H1 (cell line): ENCODE measurements at regions not wholly inside any gene's neighbourhood (a gene's known extent, or its start where the extent isn't known, plus 50 kb on each side); places are given as distances from the start of the nearest gene placed in this dataset.

Source experiments
- CTCF ChIP-seq, 3 experiments: IDR thresholded peaks; 1 replicate in 2 of 3; 2 replicates in 1 of 3; pipeline versions ENCODE4 v1.5.1 to v1.6.1; 2011; ENCODE audit warnings: low read length in 3 of 3, mild to moderate bottlenecking in 3 of 3, inconsistent platforms in 2 of 3, low read depth in 1 of 3, moderate library complexity in 1 of 3; ENCODE audit not compliant: insufficient read depth in 1 of 3; ENCODE audit errors: control extremely low read depth in 1 of 3
- EZH2 ChIP-seq: fragments of 200-600 bp; sonication (generic); IDR thresholded peaks from 2 replicates; pipeline ENCODE4 v1.7.1; 2012; ENCODE audit warnings: low read depth, mild to moderate bottlenecking, moderate library complexity, low read length, inconsistent platforms; ENCODE audit not compliant: severe bottlenecking
- GABPA ChIP-seq: IDR thresholded peaks from 2 replicates; pipeline ENCODE4 v1.6.1; 2011; ENCODE audit warnings: mild to moderate bottlenecking, low read length, moderate library complexity, borderline replicate concordance; ENCODE audit not compliant: insufficient read depth
- POLR2A ChIP-seq, 2 experiments: IDR thresholded peaks; 1 replicate in 1 of 2; 2 replicates in 1 of 2; pipeline ENCODE4 v1.6.1; 2011; ENCODE audit warnings: low read depth in 2 of 2, low read length in 2 of 2, mild to moderate bottlenecking in 2 of 2; ENCODE audit errors: control extremely low read depth in 1 of 2
- POLR2AphosphoS5 ChIP-seq: IDR thresholded peaks from 2 replicates; pipeline ENCODE4 v1.6.1; 2011; ENCODE audit warnings: low read depth, low read length
- RAD21 ChIP-seq, 2 experiments: IDR thresholded peaks in 1 of 2; conservative IDR thresholded peaks in 1 of 2; 2 replicates each; pipeline ENCODE4 v1.6.1; 2011; ENCODE audit warnings: low read depth in 2 of 2, low read length in 2 of 2, improper control_type of control experiment in 1 of 2, inconsistent platforms in 1 of 2, mild to moderate bottlenecking in 1 of 2, moderate library complexity in 1 of 2
- SP1 ChIP-seq: IDR thresholded peaks from 2 replicates; pipeline ENCODE4 v1.6.1; 2011; ENCODE audit warnings: low read depth, low read length
- SP4 ChIP-seq: IDR thresholded peaks from 2 replicates; pipeline ENCODE4 v1.6.1; 2012; ENCODE audit warnings: low read length, inconsistent platforms
- TEAD4 ChIP-seq: IDR thresholded peaks from 2 replicates; pipeline ENCODE4 v1.6.1; 2012; ENCODE audit warnings: low read depth, low read length, inconsistent platforms, mixed read lengths

DNA sequence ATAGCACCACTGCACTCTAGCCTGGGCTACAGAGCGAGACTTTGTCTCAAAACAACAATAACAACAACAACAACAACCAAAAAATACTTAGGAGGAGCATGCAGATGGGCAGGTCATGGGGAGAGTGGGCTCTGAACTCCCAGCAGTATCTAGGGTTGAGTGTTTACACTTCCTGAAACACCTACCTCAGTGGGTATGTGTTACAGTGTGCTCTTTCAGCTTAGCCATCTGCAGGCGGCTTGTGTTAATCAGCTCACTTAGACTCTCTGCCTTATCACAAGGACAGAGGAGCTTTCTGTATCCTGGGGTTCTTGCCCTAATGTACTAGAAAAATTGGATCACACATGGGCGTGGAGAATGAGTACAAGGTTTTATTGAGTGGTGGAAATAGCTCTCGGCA, 340.2 kb downstream of the KIF20B start:
- TF ChIP-seq TEAD4 (no peak), CTCF (IDR thresholded peaks at IDR 0.05; ENCODE audit: control extremely low read depth in 1 of 3, insufficient read depth in 1 of 3, low read depth in 1 of 3, low read length in 3 of 3) (no peak), SP4 (no peak), EZH2 (no peak), POLR2AphosphoS5 (no peak), POLR2A (IDR thresholded peaks at IDR 0.05; ENCODE audit: control extremely low read depth in 1 of 2, low read depth in 2 of 2, low read length in 2 of 2) (no peak), RAD21 (IDR thresholded peaks at IDR 0.05 in 1 of 2, conservative IDR thresholded peaks at IDR 0.05 in 1 of 2; ENCODE audit: low read depth in 2 of 2, low read length in 2 of 2) (no peak), GABPA (no peak), SP1 (no peak)
